H1 (cell line): ENCODE measurements at regions not wholly inside any gene's neighbourhood (a gene's known extent, or its start where the extent isn't known, plus 50 kb on each side); places are given as distances from the start of the nearest gene placed in this dataset.

ENCODE experiments used
- CTCF ChIA-PET: fragments of 300-600 bp; sonication (Branson Sonifier 250); formaldehyde crosslinking; loops from one replicate; lab custom pipeline; 2021; ENCODE audit not compliant: partially characterized antibody; lab: Charles Lee
- POLR2A ChIA-PET: fragments of 300-600 bp; sonication (Branson Sonifier 250); formaldehyde crosslinking; loops from one replicate; lab custom pipeline; 2021; ENCODE audit warnings: inconsistent platforms; ENCODE audit not compliant: partially characterized antibody; lab: Charles Lee
- DNase-seq, 2 experiments: peaks; one replicate each; pipeline versions ENCODE4 v3.0.0 to v3.0.0-alpha.2; 2010 to 2022; ENCODE audit warnings: low spot score in 2 of 2, low read depth in 1 of 2, mixed read lengths in 1 of 2
- FAIRE-seq: peaks from 2 replicates; lab custom pipeline; 2011; peaks lifted over from hg19 to GRCh38; lab: Jason Lieb, UNC
- H2AFZ ChIP-seq: 2 replicates; pipeline ENCODE4 v1.8.1; 2012; ENCODE audit warnings: low read length, inconsistent platforms
- H2AK5ac ChIP-seq: 2 replicates; pipeline ENCODE4 v1.6.1; 2013; ENCODE audit warnings: low read depth, low read length
- H2BK120ac ChIP-seq: replicated peaks from 2 replicates; pipeline ENCODE3; 2013; ENCODE audit warnings: low read depth, low read length, inconsistent platforms
- H2BK12ac ChIP-seq: 2 replicates; pipeline ENCODE4 v1.6.1; 2013; ENCODE audit warnings: low read depth, low read length
- H2BK15ac ChIP-seq: 2 replicates; pipeline ENCODE4 v1.6.1; 2013; ENCODE audit warnings: low read length
- H2BK20ac ChIP-seq: 2 replicates; pipeline ENCODE4 v1.6.1; 2013; ENCODE audit warnings: low read length
- H2BK5ac ChIP-seq: 2 replicates; pipeline ENCODE4 v1.6.1; 2013; ENCODE audit warnings: low read depth, low read length
- H3K14ac ChIP-seq: 2 replicates; pipeline ENCODE4 v1.6.1; 2013; ENCODE audit warnings: inconsistent platforms; ENCODE audit not compliant: insufficient read length
- H3K18ac ChIP-seq: 2 replicates; pipeline ENCODE4 v1.6.1; 2013; ENCODE audit warnings: low read length; ENCODE audit errors: extremely low read depth
- H3K23ac ChIP-seq: 2 replicates; pipeline ENCODE4 v1.6.1; 2013; ENCODE audit warnings: inconsistent platforms; ENCODE audit not compliant: insufficient read length
- H3K23me2 ChIP-seq: 2 replicates; pipeline ENCODE4 v1.6.1; 2013; ENCODE audit warnings: low read depth, low read length
- H3K27ac ChIP-seq: 2 replicates; pipeline ENCODE4 v1.6.1; 2011; ENCODE audit warnings: low read depth, low read length, inconsistent platforms
- H3K27me3 ChIP-seq, 4 experiments: replicated peaks in 1 of 4; 1 replicate in 1 of 4; 2 replicates in 3 of 4; pipeline versions ENCODE4 v1.6.1 to v1.8.1; 2011 to 2013; ENCODE audit warnings: low read length in 3 of 4, mild to moderate bottlenecking in 3 of 4, inconsistent platforms in 2 of 4, mixed read lengths in 2 of 4, moderate library complexity in 1 of 4; ENCODE audit not compliant: control insufficient read depth in 3 of 4, insufficient read depth in 3 of 4; ENCODE audit errors: extremely low read depth in 1 of 4
- H3K36me3 ChIP-seq, 4 experiments: 2 replicates each; pipeline versions ENCODE4 v1.6.1 to v1.8.1; 2011 to 2013; ENCODE audit warnings: mild to moderate bottlenecking in 4 of 4, low read length in 3 of 4, moderate library complexity in 2 of 4, control low read depth in 1 of 4, inconsistent platforms in 1 of 4; ENCODE audit not compliant: insufficient read depth in 4 of 4, control insufficient read depth in 2 of 4
- H3K4ac ChIP-seq: replicated peaks from 2 replicates; pipeline ENCODE3; 2013; ENCODE audit warnings: low read length, low read depth, mixed read lengths, inconsistent platforms; ENCODE audit not compliant: insufficient read length
- H3K4me1 ChIP-seq, 4 experiments: replicated peaks in 1 of 4; 1 replicate in 1 of 4; 2 replicates in 3 of 4; pipeline versions ENCODE4 v1.6.1 to v1.8.1; 2011 to 2013; ENCODE audit warnings: low read length in 3 of 4, inconsistent platforms in 2 of 4, mixed read lengths in 1 of 4; ENCODE audit not compliant: insufficient read depth in 4 of 4, control insufficient read depth in 3 of 4
- H3K4me2 ChIP-seq, 2 experiments: 2 replicates each; pipeline versions ENCODE4 v1.6.1 to v1.8.1; 2011 to 2013; ENCODE audit warnings: low read depth in 2 of 2, low read length in 2 of 2, control low read depth in 1 of 2, inconsistent platforms in 1 of 2, mild to moderate bottlenecking in 1 of 2; ENCODE audit not compliant: insufficient read depth in 1 of 2
- H3K4me3 ChIP-seq, 4 experiments: fragments of 200-600, 300-600 bp in 1 of 4; sonication (generic), shearing (Covaris generic), sonication (Bioruptor Twin) in 1 of 4; 2 replicates each; pipeline versions ENCODE4 v1.5.1 to v1.8.1; 2011 to 2016; ENCODE audit warnings: low read length in 4 of 4, low read depth in 3 of 4, control low read depth in 2 of 4, inconsistent platforms in 2 of 4, mild to moderate bottlenecking in 2 of 4, mixed read lengths in 1 of 4, moderate library complexity in 1 of 4; ENCODE audit not compliant: insufficient read depth in 2 of 4; ENCODE audit errors: extremely low read depth in 1 of 4
- H3K56ac ChIP-seq: replicated peaks from 2 replicates; pipeline ENCODE3; 2013; ENCODE audit warnings: low read depth, mild to moderate bottlenecking, mixed read lengths, low read length, inconsistent platforms; ENCODE audit not compliant: insufficient read length
- H3K79me1 ChIP-seq: 2 replicates; pipeline ENCODE4 v1.6.1; 2013; ENCODE audit warnings: low read depth, low read length, control low read depth
- H3K79me2 ChIP-seq, 2 experiments: 2 replicates each; pipeline versions ENCODE4 v1.6.1 to v1.8.1; 2012 to 2013; ENCODE audit warnings: low read length in 2 of 2, mild to moderate bottlenecking in 2 of 2, inconsistent platforms in 1 of 2; ENCODE audit not compliant: insufficient read depth in 2 of 2, control insufficient read depth in 1 of 2
- H3K9ac ChIP-seq, 4 experiments: replicated peaks in 1 of 4; 1 replicate in 1 of 4; 2 replicates in 3 of 4; pipeline versions ENCODE4 v1.6.1 to v1.8.1; 2011 to 2013; ENCODE audit warnings: low read depth in 3 of 4, low read length in 3 of 4, control low read depth in 2 of 4, mild to moderate bottlenecking in 2 of 4, moderate library complexity in 2 of 4, inconsistent platforms in 1 of 4; ENCODE audit errors: extremely low read depth in 1 of 4
- H3K9me3 ChIP-seq, 2 experiments: 2 replicates each; pipeline versions ENCODE4 v1.6.1 to v1.8.1; 2012 to 2013; ENCODE audit warnings: mild to moderate bottlenecking in 2 of 2, moderate library complexity in 2 of 2, control low read depth in 1 of 2, inconsistent platforms in 1 of 2, low read depth in 1 of 2, low read length in 1 of 2, mixed read lengths in 1 of 2; ENCODE audit not compliant: insufficient read depth in 2 of 2
- H4K20me1 ChIP-seq, 2 experiments: replicated peaks in 1 of 2; 2 replicates each; pipeline versions ENCODE3 to v1.8.1; 2011 to 2013; ENCODE audit warnings: inconsistent platforms in 2 of 2, low read length in 2 of 2, mild to moderate bottlenecking in 1 of 2; ENCODE audit not compliant: insufficient read depth in 2 of 2, control insufficient read depth in 1 of 2
- H4K5ac ChIP-seq: 2 replicates; pipeline ENCODE4 v1.6.1; 2013; ENCODE audit warnings: low read length, low read depth, mixed read lengths, inconsistent platforms; ENCODE audit not compliant: insufficient read length
- H4K8ac ChIP-seq: 2 replicates; pipeline ENCODE4 v1.8.0; 2013; ENCODE audit warnings: mild to moderate bottlenecking, moderate library complexity, low read length, inconsistent platforms; ENCODE audit not compliant: insufficient read depth; ENCODE audit errors: extremely low read depth
- H4K91ac ChIP-seq: replicated peaks from 2 replicates; pipeline ENCODE3; 2013; ENCODE audit warnings: low read length, mixed read lengths, inconsistent platforms; ENCODE audit not compliant: insufficient read length
- BACH1 ChIP-seq: IDR thresholded peaks from 2 replicates; pipeline ENCODE4 v1.6.1; 2012; ENCODE audit warnings: low read length, improper control_type of control experiment
- HDAC2 ChIP-seq, 2 experiments: fragments of 300-600 bp in 1 of 2; sonication (generic) in 1 of 2; IDR thresholded peaks; 2 replicates each; pipeline ENCODE4 v1.6.1; 2011 to 2012; ENCODE audit warnings: low read depth in 2 of 2, low read length in 2 of 2, mild to moderate bottlenecking in 2 of 2, moderate library complexity in 2 of 2, borderline replicate concordance in 1 of 2, inconsistent platforms in 1 of 2
- SIN3A ChIP-seq, 2 experiments: IDR thresholded peaks in 1 of 2; conservative IDR thresholded peaks in 1 of 2; 2 replicates each; pipeline ENCODE4 v1.6.1; 2011 to 2012; ENCODE audit warnings: low read length in 2 of 2, improper control_type of control experiment in 1 of 2, low read depth in 1 of 2, mild to moderate bottlenecking in 1 of 2
- TAF1 ChIP-seq: IDR thresholded peaks from 2 replicates; pipeline ENCODE4 v1.6.1; 2011; ENCODE audit warnings: mild to moderate bottlenecking, low read depth, low read length
- WGBS, 2 experiments: shearing (Covaris generic) in 1 of 2; methylation state at CpG; one replicate each; pipeline versions ENCODE4 v1.1.6 to v1.1.7; 2013 to 2015; ENCODE audit warnings: low lambda C conversion rate in 2 of 2, mixed read lengths in 2 of 2, inconsistent platforms in 1 of 2, low coverage in 1 of 2, missing lambda C conversion rate in 1 of 2; ENCODE audit not compliant: insufficient replicate concordance in 2 of 2, insufficient coverage in 1 of 2, insufficient read length in 1 of 2; ENCODE audit errors: extremely low coverage in 1 of 2, missing lambda C conversion rate in 1 of 2; 5-methylcytosine and 5-hydroxymethylcytosine counted together

DNA sequence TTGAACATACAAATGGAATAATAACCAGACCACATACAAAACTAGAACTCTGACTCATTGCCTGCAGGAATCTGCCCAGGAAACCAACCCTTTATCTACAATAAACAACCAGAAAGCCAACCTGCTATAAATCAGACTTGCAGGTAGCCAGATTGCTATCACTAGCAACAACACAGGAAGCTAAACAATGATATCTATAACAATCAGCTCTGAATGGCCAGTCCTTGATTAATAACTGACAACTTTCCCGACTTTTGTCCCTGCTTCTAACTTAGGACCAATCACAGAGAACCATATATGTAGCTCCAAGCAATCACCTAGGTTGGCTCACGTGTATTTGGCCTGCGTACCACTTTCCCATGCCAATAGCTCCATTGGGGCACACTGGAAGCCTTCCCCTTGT is 470.8 kb downstream of the RIT2 start:
- no peak for FAIRE-seq
- Histone ChIP-seq H4K5ac (no peak overlapping the region), H2BK20ac (no peak overlapping the region; the same call in 1 of the 2 replicates), H3K79me1 (no peaks in the 10 kb centered on the region), H2BK15ac (peak overlapping the region; percentile 62; the same call in 1 of the 2 replicates), H3K56ac (no peak overlapping the region), H3K4ac (no peak overlapping the region), H4K8ac (no peak overlapping the region), H4K20me1 (no peaks in the 10 kb centered on the region), H2AFZ (no peak overlapping the region), H3K4me3 (no peak overlapping the region), H3K27me3 (no peaks in the 10 kb centered on the region), H3K14ac (no peak overlapping the region), H3K23ac (no peak overlapping the region), H3K79me2 (no peaks in the 10 kb centered on the region), H2BK5ac (no peak overlapping the region), H3K27ac (no peak overlapping the region), H3K4me1 (0 out of 7 replicates have a peak, but pooled peaks cover 0 to 4% (median 0%) of the 10 kb centered on the region in 4 experiments), H2BK120ac (no peak overlapping the region), H3K23me2 (no peaks in the 10 kb centered on the region), H2AK5ac (no peak overlapping the region), H2BK12ac (no peak overlapping the region; the same call in 1 of the 2 replicates), H3K4me2 (no peak overlapping the region), H3K18ac (no peak overlapping the region), H3K9me3 (no peaks in the 10 kb centered on the region), H3K9ac (no peak overlapping the region), H4K91ac (no peak overlapping the region), H3K36me3 (no peaks in the 10 kb centered on the region)
- ChIA-PET POLR2A (no interaction called here), CTCF (interaction anchor here (0.6 to 2.1 kb wide), 3 partner anchors 9 to 189 kb away, joined by 3 to 9 read pairs (median 8); no protein-coding TSS in a partner anchor)
- DNase-seq = no peak
- WGBS, 2 experiments = 90% methylated on average over 3 of the region's 3 CpGs; no CpG with 5 or more reads in 1 of the 2 experiments
- no peak for TF ChIP-seq SIN3A (conservative IDR thresholded peaks at IDR 0.05 in 1 of 2, IDR thresholded peaks at IDR 0.05 in 1 of 2; ENCODE audit: low read depth in 1 of 2, low read length in 2 of 2)
- no peak for TF ChIP-seq HDAC2 (IDR thresholded peaks at IDR 0.05; ENCODE audit: borderline replicate concordance in 1 of 2, low read depth in 2 of 2, low read length in 2 of 2)
- TF ChIP-seq BACH1 = no peak
- no peak for TF ChIP-seq TAF1
